Heart right ventricle (tissue), 16 donors: ENCODE measurements at regions not wholly inside any gene's neighbourhood (a gene's known extent, or its start where the extent isn't known, plus 50 kb on each side); places are given as distances from the start of the nearest gene placed in this dataset.
A peak's percentile ranks its signal among the peaks of the same experiment; 100 is the strongest.

Source experiments
- ATAC-seq, 8 donors: fragments of 200-7000 bp; cut with Tn5 transposase; one replicate each; pipeline ENCODE4 v1.9.1; 2020; ENCODE audit warnings: mild to moderate bottlenecking in 8 of 8, moderate library complexity in 8 of 8, moderate number of reproducible peaks in 1 of 8
- DNase-seq, 2 donors: peaks; one replicate each; pipeline ENCODE4 v3.0.0-alpha.2; 2020
- H3K27ac ChIP-seq, 10 donors: fragments of 200-600 bp; sonication (generic) in 2 of 10; one replicate each; pipeline versions ENCODE4 v1.5.0 to v1.8.0; 2020 to 2022; ENCODE audit warnings: mild to moderate bottlenecking in 3 of 10
- H3K27me3 ChIP-seq, 7 donors: fragments of 200-600 bp; one replicate each; pipeline ENCODE4 v1.8.0; 2021 to 2022; ENCODE audit warnings: mild to moderate bottlenecking in 2 of 7
- H3K36me3 ChIP-seq, 9 donors: fragments of 200-600 bp; sonication (generic) in 1 of 9; one replicate each; pipeline versions ENCODE4 v1.5.0 to v1.8.0; 2020 to 2022; ENCODE audit warnings: mild to moderate bottlenecking in 2 of 9
- H3K4me1 ChIP-seq, 9 donors: fragments of 200-600 bp; sonication (generic) in 1 of 9; one replicate each; pipeline versions ENCODE4 v1.5.0 to v1.8.0; 2020 to 2022; ENCODE audit warnings: mild to moderate bottlenecking in 4 of 9
- H3K4me3 ChIP-seq, 10 donors: fragments of 200-600 bp; sonication (generic) in 2 of 10; one replicate each; pipeline versions ENCODE4 v1.5.0 to v1.8.0; 2020 to 2022; ENCODE audit warnings: mild to moderate bottlenecking in 7 of 10, moderate library complexity in 2 of 10
- H3K9me3 ChIP-seq, 11 donors: fragments of 200-600 bp in 10 of 11; sonication (generic) in 2 of 11; one replicate each; pipeline versions ENCODE4 v1.5.0 to v1.8.0; 2013 to 2022; ENCODE audit warnings: mild to moderate bottlenecking in 2 of 11, control low read depth in 1 of 11, moderate library complexity in 1 of 11
- WGBS, 2 donors: extraction: QIAGEN DNeasy Blood & Tissue Kit; methylation state at CpG; one replicate each; pipeline ENCODE4 v1.1.7; 2013; ENCODE audit warnings: inconsistent platforms in 1 of 2; 5-methylcytosine and 5-hydroxymethylcytosine counted together
- intact Hi-C, 10 donors: fragments of 100-400 bp; cut with DNase I; formaldehyde crosslinking; loops; one replicate each; pipeline versions ENCODE4 v1.11.1 to v1.14.2; 2022
- TF ChIP-seq, protein P1 (sequence below), 9 donors: fragments of 200-600 bp; sonication (generic) in 2 of 9; IDR thresholded peaks; one replicate each; pipeline versions ENCODE4 v1.5.0 to v1.8.0; 2021 to 2022; ENCODE audit warnings: antibody characterized with exemption in 9 of 9, mild to moderate bottlenecking in 5 of 9, moderate library complexity in 1 of 9
- donor health status: Arrhythmogenic right ventricular cardiomyopathy.
- donor health status: ischemic (EF 13 %, LVEDD 7.1; RV severe dilation, severe dysfunction).
- donor health status: healthy with polysubstance abuse.
- donor health status: DM: no; HTN: yes; CAD: no.
- donor health status: DM: no; HTN: no; CAD: no.
- donor health status: ischemic (EF 25% LVEDD 6.9; RV normal size, moderate dysfunction).
- donor health status: ischemic (EF 25% LVEDD 5.7; RV mildly dilated, moderate dysfunction).
- donor health status: healthy.
- donor health status: DM: yes; HTN: yes; CAD: no.
- donor health status: Ischemic cardiomyopathy.
- donor health status: ischemic (EF 35%, LVEDD 5.7; RV mildly dilated, moderate dysfunction).
- donor health status: nonischemic (EF 11% LVEDD 7.7; RV severe dilation, severe dysfunction).
- donor health status: DM: yes; HTN: yes; CAD: no.
- donor health status: PGD.
- donor health status: ischemic (EF 29% LVEDD 5.4; RV normal size, mild dysfunction).
- donor health status: nonischemic (EF 23%, LVEDD 6.1; RV moderate dilation, normal function).

GRCh38 chr3:8237893-8238292 is 263.7 kb upstream of the LMCD1 start:
- no peak for DNase-seq
- H3K27ac ChIP-seq = no peak overlapping the region
- 63 to 66% methylated on average over 5 of the region's 5 CpGs for WGBS, 2 donors
- intact Hi-C loops = no loop called here
- H3K9me3 ChIP-seq = peaks cover 0 to 19% (median 11%) of the 10 kb centered on the region in 11 donors
- H3K4me1 ChIP-seq = peaks cover 0 to 10% (median 5%) of the 10 kb centered on the region in 9 donors
- ATAC-seq = no peak
- H3K36me3 ChIP-seq = no peaks in the 10 kb centered on the region
- TF ChIP-seq, protein P1, sequence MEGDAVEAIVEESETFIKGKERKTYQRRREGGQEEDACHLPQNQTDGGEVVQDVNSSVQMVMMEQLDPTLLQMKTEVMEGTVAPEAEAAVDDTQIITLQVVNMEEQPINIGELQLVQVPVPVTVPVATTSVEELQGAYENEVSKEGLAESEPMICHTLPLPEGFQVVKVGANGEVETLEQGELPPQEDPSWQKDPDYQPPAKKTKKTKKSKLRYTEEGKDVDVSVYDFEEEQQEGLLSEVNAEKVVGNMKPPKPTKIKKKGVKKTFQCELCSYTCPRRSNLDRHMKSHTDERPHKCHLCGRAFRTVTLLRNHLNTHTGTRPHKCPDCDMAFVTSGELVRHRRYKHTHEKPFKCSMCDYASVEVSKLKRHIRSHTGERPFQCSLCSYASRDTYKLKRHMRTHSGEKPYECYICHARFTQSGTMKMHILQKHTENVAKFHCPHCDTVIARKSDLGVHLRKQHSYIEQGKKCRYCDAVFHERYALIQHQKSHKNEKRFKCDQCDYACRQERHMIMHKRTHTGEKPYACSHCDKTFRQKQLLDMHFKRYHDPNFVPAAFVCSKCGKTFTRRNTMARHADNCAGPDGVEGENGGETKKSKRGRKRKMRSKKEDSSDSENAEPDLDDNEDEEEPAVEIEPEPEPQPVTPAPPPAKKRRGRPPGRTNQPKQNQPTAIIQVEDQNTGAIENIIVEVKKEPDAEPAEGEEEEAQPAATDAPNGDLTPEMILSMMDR (IDR thresholded peaks at IDR 0.05) = no peak
- H3K4me3 ChIP-seq = no peak overlapping the region
- H3K27me3 ChIP-seq = no peaks in the 10 kb centered on the region

DNA sequence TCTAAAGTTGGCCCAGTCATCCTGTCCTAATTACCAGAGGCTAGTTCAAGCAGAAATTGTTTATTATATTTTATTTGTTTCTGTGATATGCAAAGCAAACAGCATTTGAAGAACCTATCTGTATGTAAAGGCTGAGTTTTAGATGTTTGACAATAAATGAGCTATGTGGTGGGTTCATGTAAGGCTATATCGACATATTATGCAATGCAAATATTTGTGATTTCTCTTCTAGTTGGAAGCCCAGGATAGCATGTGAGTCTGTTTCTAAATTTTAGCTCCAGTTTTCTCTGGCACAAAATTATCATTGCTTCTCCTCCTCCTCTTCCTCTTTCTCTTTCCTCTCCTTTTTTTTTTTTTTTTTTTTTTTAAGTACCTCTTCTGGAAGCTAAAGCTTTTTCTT is 263.2 kb upstream of the LMCD1 start:
- Histone ChIP-seq H3K4me3 (no peak overlapping the region), H3K27ac (no peak overlapping the region), H3K36me3 (no peaks in the 10 kb centered on the region), H3K4me1 (peaks cover 0 to 10% (median 5%) of the 10 kb centered on the region in 9 donors), H3K9me3 (peaks cover 0 to 24% (median 11%) of the 10 kb centered on the region in 11 donors), H3K27me3 (no peaks in the 10 kb centered on the region)
- DNase-seq (no peak), ATAC-seq (no peak)
- TF ChIP-seq, protein P1 (IDR thresholded peaks at IDR 0.05) = no peak
- WGBS, 2 donors = 79 to 90% methylated on average over 1 of the region's 1 CpG
- intact Hi-C loops = no loop called here

GRCh38 chr3:8239095-8239494 is 262.5 kb upstream of the LMCD1 start:
- TF ChIP-seq, protein P1 (IDR thresholded peaks at IDR 0.05) = no peak
- H3K9me3 ChIP-seq = peaks cover 0 to 31% (median 11%) of the 10 kb centered on the region in 11 donors
- H3K4me1 ChIP-seq = peaks cover 0 to 10% (median 5%) of the 10 kb centered on the region in 9 donors
- no peak overlapping the region for H3K27ac ChIP-seq
- no peak overlapping the region for H3K4me3 ChIP-seq
- ATAC-seq (no peak), DNase-seq (no peak)
- no peaks in the 10 kb centered on the region for H3K27me3 ChIP-seq
- H3K36me3 ChIP-seq = no peaks in the 10 kb centered on the region
- WGBS, 2 donors = 87 to 93% methylated on average over 2 of the region's 2 CpGs
- intact Hi-C loops = no loop called here

DNA sequence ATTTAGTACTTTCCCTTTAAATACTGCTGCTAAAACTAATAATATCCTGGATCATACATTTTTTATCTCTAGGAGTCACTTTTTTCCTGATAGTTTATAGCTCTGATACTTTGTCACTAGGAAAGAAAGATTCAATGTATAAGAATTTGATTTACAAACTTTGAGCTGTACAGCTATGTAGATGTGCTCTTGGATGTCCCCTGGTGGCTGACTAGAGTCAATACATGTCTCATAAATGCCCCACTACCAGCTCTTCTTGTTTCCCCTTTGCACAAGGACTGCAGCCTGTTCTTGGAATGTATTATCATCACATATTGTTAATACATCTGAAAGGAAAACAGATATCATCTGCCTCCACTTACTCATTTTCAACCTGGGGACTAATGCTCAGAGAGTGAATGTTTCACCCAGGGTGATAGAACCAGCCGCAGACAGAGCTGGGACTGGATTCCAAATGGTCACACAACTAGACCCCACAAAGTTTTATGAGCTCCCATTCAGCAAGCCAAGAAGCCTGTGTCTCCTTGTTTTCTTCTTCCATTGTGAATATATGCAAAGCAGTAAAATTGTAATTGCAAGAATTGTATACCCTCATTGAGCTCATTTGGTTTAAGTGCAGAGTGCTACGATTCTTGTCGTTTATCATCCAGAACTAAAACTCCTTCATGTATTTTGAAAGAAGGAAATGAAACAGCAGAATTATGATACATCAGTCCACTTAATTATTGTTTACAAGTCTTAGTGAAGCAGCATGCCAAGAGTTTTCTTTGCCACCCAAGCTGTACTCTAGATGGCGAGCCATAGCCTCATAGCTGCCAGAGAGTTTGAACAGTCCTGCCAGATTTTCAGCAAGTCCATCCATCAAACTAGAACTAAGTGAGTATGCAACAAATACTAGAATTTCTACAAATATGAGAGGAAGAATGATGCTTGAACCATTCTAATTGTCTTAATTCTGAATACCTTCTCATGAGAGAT is 261.6 kb upstream of the LMCD1 start:
- Histone ChIP-seq H3K27ac (no peak overlapping the region), H3K4me3 (no peak overlapping the region), H3K9me3 (peaks cover 0 to 31% (median 11%) of the 10 kb centered on the region in 11 donors), H3K36me3 (no peaks in the 10 kb centered on the region), H3K27me3 (no peaks in the 10 kb centered on the region), H3K4me1 (peaks cover 0 to 10% (median 5%) of the 10 kb centered on the region in 9 donors)
- 87 to 91% methylated on average over 4 of the region's 4 CpGs for WGBS, 2 donors
- ATAC-seq = peak in 4 of 8 donors; percentile 39 to 62 (median 52)
- no peak for DNase-seq
- TF ChIP-seq, protein P1 (IDR thresholded peaks at IDR 0.05) = peak; percentile 47 to 85 (median 78)
- intact Hi-C loops = no loop called here
